NCI-H1092 (cell line): ENCODE measurements at regions not wholly inside any gene's neighbourhood (a gene's known extent, or its start where the extent isn't known, plus 50 kb on each side); places are given as distances from the start of the nearest gene placed in this dataset.

ENCODE experiments used
- DNase-seq: peaks from one replicate; lab custom pipeline; 2025; lab: John Stamatoyannopoulos, UW

DNA sequence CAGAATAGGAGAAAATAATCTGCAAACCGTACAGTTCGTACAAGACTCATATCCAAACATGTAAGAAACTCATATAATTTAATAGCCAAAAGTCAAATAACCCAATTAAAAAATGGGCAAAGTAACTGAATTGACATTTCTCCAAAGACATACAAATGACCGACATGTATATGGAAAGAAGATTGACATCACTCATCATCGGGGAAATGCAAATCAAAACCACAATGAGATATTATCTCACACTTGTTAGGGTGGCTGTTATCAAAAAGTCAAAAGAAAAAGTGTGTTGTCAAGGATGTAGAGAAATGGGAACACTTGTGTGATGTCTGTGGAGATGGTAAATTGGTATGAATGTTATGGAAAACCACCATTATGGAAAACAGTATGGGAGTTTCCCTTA lies 70.5 kb upstream of the STXBP5 start:
- DNase-seq: no peak

DNA sequence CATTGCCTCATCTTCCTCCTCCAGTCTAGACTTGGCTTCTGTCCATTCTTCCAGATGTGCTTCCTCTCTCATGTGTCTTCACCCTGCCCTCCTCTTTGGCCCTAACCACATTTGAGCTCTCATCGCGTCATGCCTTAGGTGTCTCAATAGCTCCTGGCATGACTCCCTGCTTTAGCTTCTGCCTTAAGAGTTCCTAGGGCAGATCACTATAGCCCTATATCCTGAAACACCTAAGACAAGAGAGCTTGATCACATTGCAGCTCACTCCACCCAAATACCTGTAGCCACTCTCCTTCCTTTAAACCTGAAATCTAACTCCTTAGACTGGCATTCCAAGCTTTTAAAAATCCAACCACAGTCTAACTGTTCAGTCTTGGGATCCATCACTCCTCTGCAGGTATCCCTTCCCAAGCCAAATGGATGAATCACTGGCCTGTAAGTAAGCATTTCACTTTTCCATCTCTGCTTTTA lies 69.0 kb upstream of the STXBP5 start:
- DNase-seq: no peak

DNA sequence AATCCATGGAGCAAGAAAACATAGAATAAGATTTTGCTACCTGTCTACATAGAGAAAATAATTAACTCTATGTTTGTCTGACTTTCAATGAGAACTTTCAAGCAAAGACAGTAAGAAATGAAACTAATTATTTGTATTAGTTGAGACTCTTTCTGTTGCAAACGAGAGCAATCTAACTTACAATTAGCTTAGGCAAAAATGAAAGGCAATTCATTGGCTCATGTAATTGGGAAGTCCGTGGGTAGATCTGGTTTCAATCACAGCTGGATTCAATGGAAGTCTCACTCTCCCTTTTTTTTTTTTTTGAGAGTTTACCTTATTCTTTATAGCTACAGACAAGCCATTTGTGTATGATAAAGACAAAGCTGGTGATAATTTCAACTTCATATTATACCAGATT lies 68.2 kb upstream of the STXBP5 start:
- DNase-seq: no peak

DNA sequence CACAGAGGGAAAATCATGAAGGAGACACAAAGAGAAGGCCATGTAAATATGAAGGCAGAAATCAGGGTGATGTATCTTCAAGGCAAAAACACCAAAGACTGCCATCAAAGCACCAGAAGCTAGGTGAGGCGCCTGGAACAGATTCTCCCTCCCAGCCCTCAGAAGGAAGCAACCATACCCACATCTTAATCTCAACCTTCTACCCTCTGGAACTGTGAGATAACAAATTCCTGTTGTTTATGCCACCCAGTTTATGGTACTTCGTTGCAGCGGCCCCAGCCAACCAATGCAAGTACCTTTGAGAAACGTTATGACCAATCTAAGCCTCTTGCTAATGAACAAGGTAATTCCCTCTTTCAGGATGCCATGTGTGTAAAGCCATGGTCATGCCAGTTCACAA lies 66.2 kb upstream of the STXBP5 start:
- DNase-seq: no peak

DNA sequence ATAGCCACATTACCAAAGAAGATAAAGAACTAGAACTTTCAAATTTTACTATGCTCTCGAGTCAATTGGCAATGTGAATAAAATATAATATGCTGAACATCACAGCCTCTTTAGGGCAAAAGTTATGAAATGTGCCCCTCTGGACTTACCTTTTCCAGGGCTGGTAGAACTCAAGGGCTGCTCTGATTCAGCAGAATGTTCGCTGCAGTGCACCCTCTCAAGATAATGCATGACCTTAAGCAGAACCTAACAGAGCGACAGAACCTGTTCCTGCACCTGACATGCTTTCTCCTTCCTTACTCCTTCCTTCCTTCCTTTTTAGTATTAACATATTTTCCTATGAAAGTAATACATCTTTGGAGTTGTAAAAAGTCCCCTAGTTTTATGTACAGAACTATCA lies 65.4 kb upstream of the STXBP5 start:
- DNase-seq: no peak

DNA sequence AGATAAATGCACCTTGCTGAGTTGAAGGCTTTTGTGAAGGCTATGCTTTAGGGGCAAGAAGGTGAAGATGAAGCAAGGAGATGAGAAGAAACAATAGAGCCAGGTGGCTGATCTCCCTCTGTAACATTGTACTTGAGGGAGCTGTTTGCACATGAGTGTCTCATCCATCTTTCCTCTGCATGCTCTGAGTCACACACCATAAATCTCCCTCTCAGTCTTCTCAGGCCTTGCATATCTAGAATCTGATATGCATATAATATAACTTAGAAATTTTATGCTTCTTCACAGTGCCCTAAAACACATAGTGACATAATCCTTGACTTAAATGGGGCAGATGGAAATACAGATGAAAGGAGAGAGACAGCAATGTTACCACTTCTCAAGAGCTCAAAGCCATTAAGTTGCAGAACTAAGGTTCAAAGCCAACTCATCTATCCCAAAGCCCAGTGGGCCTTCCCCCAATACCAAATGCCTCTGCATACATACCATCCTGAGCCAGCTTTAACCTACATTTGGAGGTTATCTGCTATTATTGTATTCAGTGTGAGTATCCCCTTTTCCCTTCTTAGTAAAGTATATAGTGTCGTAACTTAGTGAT lies 62.4 kb upstream of the STXBP5 start:
- DNase-seq: no peak

DNA sequence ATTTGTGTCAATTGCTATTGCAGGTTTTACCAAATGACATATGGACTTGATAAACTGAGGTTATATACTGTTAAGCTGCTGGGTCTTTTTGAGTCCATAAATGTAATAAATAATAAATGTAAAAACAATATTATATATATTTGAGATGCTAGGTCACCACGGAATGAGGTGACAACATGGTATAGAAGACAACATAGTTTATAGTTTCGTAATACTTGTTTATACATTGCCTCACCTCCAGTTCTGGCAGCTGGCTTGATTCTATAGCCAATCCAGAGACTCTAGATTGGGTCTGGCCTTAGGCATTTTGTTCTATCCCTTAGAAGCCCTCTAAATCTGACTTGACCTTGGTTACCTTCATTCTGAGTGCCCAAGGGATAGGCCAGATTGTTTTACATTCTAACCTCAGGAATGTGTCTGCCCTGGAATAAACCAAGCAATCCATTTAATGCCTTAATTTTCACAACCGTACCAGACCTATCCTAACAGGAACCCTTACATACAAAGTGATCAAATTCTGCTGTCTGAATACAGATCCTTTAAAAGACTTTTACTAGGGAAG lies 61.5 kb upstream of the STXBP5 start:
- DNase-seq: no peak

DNA sequence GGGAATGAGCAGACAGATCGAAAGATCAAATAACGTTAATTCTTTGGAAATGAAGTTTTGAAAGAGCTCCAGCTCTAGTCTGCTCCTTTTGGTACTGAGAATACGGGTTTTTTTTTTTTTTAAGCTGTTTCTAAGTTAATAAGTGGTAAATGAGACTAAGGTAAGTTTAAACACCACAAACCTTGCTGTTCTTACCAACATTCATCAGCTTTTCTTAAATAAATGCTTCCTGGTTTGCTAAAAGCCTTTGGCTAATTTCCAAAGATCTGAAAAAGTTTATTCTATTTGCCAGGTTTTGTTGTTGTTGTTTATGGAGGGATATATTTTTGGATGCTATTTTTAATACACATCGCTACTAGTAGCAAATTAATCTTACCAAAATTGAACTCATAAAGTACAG lies 55.1 kb upstream of the STXBP5 start:
- DNase-seq: no peak

DNA sequence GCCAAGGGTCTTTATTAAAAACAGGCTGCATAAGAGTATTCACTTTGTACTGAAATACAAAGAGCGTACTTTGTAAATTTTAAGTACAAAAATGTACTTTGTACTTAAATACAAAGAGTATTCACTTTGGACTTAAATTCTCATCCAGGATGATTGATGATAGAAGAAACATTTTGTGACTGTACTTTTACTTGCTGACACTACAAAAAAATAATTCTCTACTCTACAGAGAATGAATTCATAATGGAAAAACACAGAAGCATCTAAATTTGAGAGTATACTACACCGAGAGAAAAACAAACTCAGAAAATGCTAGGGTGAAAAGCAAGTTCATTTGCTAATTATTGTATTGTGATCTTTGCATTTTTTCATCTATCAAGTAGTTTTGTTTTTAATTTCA lies 54.4 kb upstream of the STXBP5 start:
- DNase-seq: no peak

- DNase-seq: no peak
Measured at GRCh38 chr6:147150293-147150692, 53.9 kb upstream of the STXBP5 start.
